AG04450 (cell line): ENCODE measurements at regions not wholly inside any gene's neighbourhood (a gene's known extent, or its start where the extent isn't known, plus 50 kb on each side); places are given as distances from the start of the nearest gene placed in this dataset.

Experiments
- CTCF ChIA-PET: fragments of 300-600, 350-600 bp; formaldehyde crosslinking; extraction: SDS; loops from one replicate; lab custom pipeline; 2022; ENCODE audit warnings: antibody characterized with exemption, inconsistent platforms; lab: Charles Lee
- POLR2A ChIA-PET: fragments of 350-600 bp; formaldehyde crosslinking; extraction: SDS; loops from one replicate; lab custom pipeline; 2021; ENCODE audit warnings: antibody characterized with exemption, inconsistent platforms; lab: Yijun Ruan, JAX
- DNase-seq: peaks from one replicate; pipeline ENCODE4 v3.0.0-alpha.2; 2011; ENCODE audit warnings: low read depth, low spot score
- H3K27ac ChIP-seq: one replicate; pipeline ENCODE4 v1.5.1; 2012; ENCODE audit warnings: low read depth, low read length, control low read depth
- H3K27me3 ChIP-seq: one replicate; pipeline ENCODE4 v1.6.0; 2012; ENCODE audit warnings: low read length; ENCODE audit not compliant: control insufficient read depth, insufficient read depth
- H3K4me3 ChIP-seq: 2 replicates; pipeline ENCODE4 v1.5.1; 2011; ENCODE audit warnings: mild to moderate bottlenecking, low read depth, low read length, control low read depth
- H3K9me3 ChIP-seq: 2 replicates; pipeline ENCODE4 v1.5.1; 2012; ENCODE audit warnings: low read length; ENCODE audit not compliant: control insufficient read depth, insufficient read depth
- TF ChIP-seq, protein P1 (sequence below): IDR thresholded peaks from 2 replicates; pipeline ENCODE4 v1.5.1; 2011; ENCODE audit warnings: low read depth, low read length, control low read depth, inconsistent platforms

- Histone ChIP-seq H3K27me3 (peaks cover 9% of the 10 kb centered on the region), H3K4me3 (no peak overlapping the region), H3K27ac (no peak overlapping the region), H3K9me3 (no peaks in the 10 kb centered on the region; the same call in 1 of the 2 replicates)
- no peak for DNase-seq
- TF ChIP-seq, protein P1, sequence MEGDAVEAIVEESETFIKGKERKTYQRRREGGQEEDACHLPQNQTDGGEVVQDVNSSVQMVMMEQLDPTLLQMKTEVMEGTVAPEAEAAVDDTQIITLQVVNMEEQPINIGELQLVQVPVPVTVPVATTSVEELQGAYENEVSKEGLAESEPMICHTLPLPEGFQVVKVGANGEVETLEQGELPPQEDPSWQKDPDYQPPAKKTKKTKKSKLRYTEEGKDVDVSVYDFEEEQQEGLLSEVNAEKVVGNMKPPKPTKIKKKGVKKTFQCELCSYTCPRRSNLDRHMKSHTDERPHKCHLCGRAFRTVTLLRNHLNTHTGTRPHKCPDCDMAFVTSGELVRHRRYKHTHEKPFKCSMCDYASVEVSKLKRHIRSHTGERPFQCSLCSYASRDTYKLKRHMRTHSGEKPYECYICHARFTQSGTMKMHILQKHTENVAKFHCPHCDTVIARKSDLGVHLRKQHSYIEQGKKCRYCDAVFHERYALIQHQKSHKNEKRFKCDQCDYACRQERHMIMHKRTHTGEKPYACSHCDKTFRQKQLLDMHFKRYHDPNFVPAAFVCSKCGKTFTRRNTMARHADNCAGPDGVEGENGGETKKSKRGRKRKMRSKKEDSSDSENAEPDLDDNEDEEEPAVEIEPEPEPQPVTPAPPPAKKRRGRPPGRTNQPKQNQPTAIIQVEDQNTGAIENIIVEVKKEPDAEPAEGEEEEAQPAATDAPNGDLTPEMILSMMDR: no peak
- ChIA-PET CTCF (no interaction called here), POLR2A (no interaction called here)
These were observed 95.9 kb upstream of the PRR20G start for GRCh38 chr3:127383656-127384179.

- H3K27ac ChIP-seq: no peak overlapping the region
- H3K27me3 ChIP-seq: peaks cover 7% of the 10 kb centered on the region
- H3K4me3 ChIP-seq: no peak overlapping the region
- H3K9me3 ChIP-seq: no peaks in the 10 kb centered on the region
- ChIA-PET POLR2A (no interaction called here), CTCF (no interaction called here)
- TF ChIP-seq, protein P1: no peak
- no peak for DNase-seq
These were observed 90.2 kb upstream of the PRR20G start for GRCh38 chr3:127377801-127378655.

DNA sequence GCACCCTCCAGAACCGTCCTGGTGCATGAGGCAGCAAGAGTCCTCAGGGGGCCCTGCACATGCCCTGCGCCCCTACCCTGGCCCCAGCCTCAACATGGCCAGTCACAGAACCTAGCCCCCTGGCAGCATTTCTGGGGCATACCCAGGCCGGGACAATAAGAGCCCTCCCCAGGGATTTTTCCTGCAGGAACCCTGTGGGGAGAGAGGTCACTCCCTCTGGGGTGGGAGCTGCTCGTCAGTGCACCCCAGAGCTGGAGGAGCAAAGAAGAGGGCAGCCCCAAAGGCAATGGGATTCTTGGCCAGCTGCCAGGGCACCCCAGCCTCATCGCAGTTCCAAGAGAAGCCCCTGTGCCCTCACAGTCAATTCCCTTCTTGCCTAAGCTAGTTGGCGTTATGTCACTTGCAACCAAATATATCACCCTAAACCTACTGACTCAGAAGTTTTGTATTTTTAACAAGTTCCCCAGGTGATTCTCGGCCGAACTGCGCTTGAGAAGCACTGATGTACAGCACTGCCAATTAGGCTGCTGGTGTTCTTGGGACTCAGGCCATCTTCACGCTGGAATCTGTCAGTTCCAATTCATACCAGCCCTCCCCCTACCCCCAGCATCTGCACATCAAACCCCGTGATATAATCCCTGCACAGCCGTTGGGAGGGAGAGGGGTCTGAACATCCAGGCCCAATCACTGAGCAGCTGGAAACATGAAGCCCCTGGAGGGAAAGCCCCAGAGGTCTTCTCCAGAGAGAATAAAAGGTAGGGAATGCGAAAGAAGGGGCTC is 87.5 kb upstream of the PRR20G start:
- H3K27me3 ChIP-seq: peaks cover 10% of the 10 kb centered on the region
- DNase-seq: no peak
- no peak overlapping the region for H3K27ac ChIP-seq
- no peak overlapping the region for H3K4me3 ChIP-seq
- CTCF ChIA-PET: no interaction called here
- H3K9me3 ChIP-seq: no peaks in the 10 kb centered on the region
- POLR2A ChIA-PET: no interaction called here
- TF ChIP-seq, protein P1: no peak

DNA sequence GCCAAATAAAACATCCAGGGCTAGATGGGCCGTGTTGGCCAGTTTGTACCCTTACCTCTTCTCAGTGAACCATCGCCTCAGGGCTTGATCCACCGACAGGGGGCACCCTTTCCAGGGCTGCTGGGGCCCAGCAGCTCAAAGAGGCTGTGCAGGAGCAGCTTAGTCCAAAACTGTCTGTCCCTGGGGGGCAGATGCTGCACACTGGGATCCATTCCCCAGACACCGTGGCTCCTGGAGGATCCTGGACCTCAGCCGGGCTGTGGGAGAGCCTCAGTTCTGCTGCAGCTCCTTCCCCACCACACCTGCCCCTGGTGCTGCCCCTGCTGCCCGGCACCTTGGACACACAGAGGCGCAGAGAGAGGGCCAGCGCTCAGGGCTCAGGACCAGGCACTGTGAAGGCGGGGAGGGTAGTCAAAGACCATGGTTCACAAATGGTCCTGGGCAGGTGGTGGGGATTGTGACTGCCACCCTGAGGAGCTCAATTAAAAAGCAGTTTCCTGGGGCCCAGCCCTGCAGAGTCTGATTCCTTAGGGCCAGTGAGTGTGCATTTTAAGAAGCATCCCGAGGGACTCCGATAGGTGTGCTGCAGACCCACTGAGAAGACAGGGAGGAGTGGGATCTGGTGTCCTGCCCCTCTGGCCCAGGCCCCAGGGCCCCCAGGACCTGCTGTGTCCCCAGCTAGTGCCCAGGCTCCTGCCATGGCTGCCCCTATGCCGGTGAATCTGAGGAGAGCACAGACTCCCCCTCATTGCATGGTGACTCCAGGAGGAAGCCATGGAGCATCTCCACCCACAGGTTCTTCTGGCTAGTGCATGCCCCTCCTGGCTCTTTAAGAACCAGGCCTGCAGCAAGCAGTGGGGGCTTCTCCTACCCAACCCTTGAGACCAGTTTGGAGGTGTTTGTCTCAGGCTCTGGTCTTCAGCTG is 86.5 kb upstream of the PRR20G start:
- Histone ChIP-seq H3K9me3 (no peaks in the 10 kb centered on the region), H3K4me3 (no peak overlapping the region), H3K27ac (no peak overlapping the region), H3K27me3 (peaks cover 10% of the 10 kb centered on the region)
- DNase-seq: no peak
- POLR2A ChIA-PET: no interaction called here
- TF ChIP-seq, protein P1: peak; percentile 25
- CTCF ChIA-PET: interaction anchor here (0.7 to 1.2 kb wide), 2 partner anchors 83 to 166 kb away, joined by 3 to 4 read pairs; no protein-coding TSS in a partner anchor
